Heart left ventricle (tissue), 16 donors: ENCODE measurements at regions not wholly inside any gene's neighbourhood (a gene's known extent, or its start where the extent isn't known, plus 50 kb on each side); places are given as distances from the start of the nearest gene placed in this dataset.

Experiments
- ATAC-seq, 4 donors: fragments of 200-7000 bp; cut with Tn5 transposase; one replicate each; pipeline ENCODE4 v1.9.1; 2020 to 2022; ENCODE audit warnings: moderate library complexity in 4 of 4, mild to moderate bottlenecking in 3 of 4, moderate number of reproducible peaks in 1 of 4
- DNase-seq, 5 donors: peaks; one replicate each; pipeline ENCODE4 v3.0.0-alpha.2; 2020
- H3K27ac ChIP-seq, 12 donors: fragments of 200-600 bp; sonication (generic) in 4 of 12; one replicate each; pipeline versions ENCODE4 v1.5.0 to v1.8.0; 2016 to 2022; ENCODE audit warnings: mild to moderate bottlenecking in 2 of 12
- H3K27me3 ChIP-seq, 9 donors: fragments of 200-600 bp; sonication (generic) in 2 of 9; one replicate each; pipeline versions ENCODE4 v1.5.1 to v1.8.0; 2016 to 2022; ENCODE audit warnings: mild to moderate bottlenecking in 3 of 9
- H3K36me3 ChIP-seq, 9 donors: fragments of 200-600 bp; sonication (generic) in 2 of 9; one replicate each; pipeline versions ENCODE4 v1.5.0 to v1.8.0; 2018 to 2022; ENCODE audit warnings: mild to moderate bottlenecking in 2 of 9
- H3K4me1 ChIP-seq, 12 donors: fragments of 200-600 bp; sonication (generic) in 4 of 12; one replicate each; pipeline versions ENCODE4 v1.5.0 to v1.8.0; 2016 to 2022; ENCODE audit warnings: mild to moderate bottlenecking in 3 of 12
- H3K4me3 ChIP-seq, 12 donors: fragments of 200-600 bp; sonication (generic) in 4 of 12; one replicate each; pipeline versions ENCODE4 v1.5.0 to v1.8.0; 2017 to 2022; ENCODE audit warnings: mild to moderate bottlenecking in 9 of 12, moderate library complexity in 4 of 12
- H3K9me3 ChIP-seq, 12 donors: fragments of 200-600 bp; sonication (generic) in 4 of 12; one replicate each; pipeline versions ENCODE4 v1.5.0 to v1.8.0; 2016 to 2022; ENCODE audit warnings: mild to moderate bottlenecking in 1 of 12
- POLR2A ChIP-seq, 2 donors: fragments of 450-650 bp; IDR thresholded peaks; one replicate each; pipeline ENCODE4 v1.6.1; 2017; ENCODE audit warnings: antibody characterized with exemption in 2 of 2, mild to moderate bottlenecking in 2 of 2, moderate library complexity in 2 of 2
- WGBS, 4 donors: extraction: QIAGEN DNeasy Blood & Tissue Kit in 2 of 4; methylation state at CpG; one replicate each; pipeline versions ENCODE4 v1.1.5 to v1.1.7; 2013 to 2018; 5-methylcytosine and 5-hydroxymethylcytosine counted together
- intact Hi-C, 10 donors: fragments of 100-400 bp; cut with DNase I; formaldehyde crosslinking; loops; one replicate each; pipeline versions ENCODE4 v1.11.1 to v1.14.2; 2022
- TF ChIP-seq, protein P1 (sequence below), 12 donors: fragments of 200-600 bp; sonication (generic) in 4 of 12; IDR thresholded peaks; one replicate each; pipeline versions ENCODE4 v1.5.0 to v1.8.0; 2018 to 2022; ENCODE audit warnings: antibody characterized with exemption in 12 of 12, mild to moderate bottlenecking in 5 of 12
- donor health status: ischemic (EF 13 %, LVEDD 7.1; RV severe dilation, severe dysfunction).
- donor health status: healthy with polysubstance abuse.
- donor health status: DM: no; HTN: yes; CAD: no.
- donor health status: DM: no; HTN: no; CAD: no.
- donor health status: ischemic (EF 25% LVEDD 6.9; RV normal size, moderate dysfunction).
- donor health status: ischemic (EF 25% LVEDD 5.7; RV mildly dilated, moderate dysfunction).
- donor health status: healthy.
- donor health status: DM: yes; HTN: yes; CAD: no.
- donor health status: ischemic (EF 35%, LVEDD 5.7; RV mildly dilated, moderate dysfunction).
- donor health status: nonischemic (EF 11% LVEDD 7.7; RV severe dilation, severe dysfunction).
- donor health status: DM: yes; HTN: yes; CAD: no.
- donor health status: PGD.
- donor health status: ischemic (EF 29% LVEDD 5.4; RV normal size, mild dysfunction).
- donor health status: nonischemic (EF 23%, LVEDD 6.1; RV moderate dilation, normal function).

DNA sequence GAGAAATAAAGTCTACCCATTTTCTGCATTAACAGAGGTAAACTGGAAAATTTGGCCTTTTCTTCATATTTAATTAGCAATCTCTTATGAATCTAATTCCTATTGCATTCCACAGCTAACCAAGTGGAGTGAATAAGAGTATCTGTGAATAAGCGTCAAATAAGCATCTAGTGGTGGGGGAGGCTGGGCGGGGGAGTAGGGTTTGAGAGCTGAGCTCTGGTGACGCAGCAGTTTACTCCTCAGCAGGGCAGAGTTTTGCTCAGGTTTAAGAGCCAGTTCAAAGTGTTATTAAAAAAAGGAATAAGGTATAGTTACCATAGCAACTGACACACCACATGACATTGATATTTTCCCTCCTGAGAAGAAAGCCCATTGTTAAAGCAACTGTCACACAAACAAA, 1346.8 kb upstream of the CELF2 start:
- DNase-seq, result no peak
- ATAC-seq, result no peak
- no peaks in the 10 kb centered on the region for H3K9me3 ChIP-seq
- H3K27ac ChIP-seq, result no peak overlapping the region
- TF ChIP-seq, protein P1, sequence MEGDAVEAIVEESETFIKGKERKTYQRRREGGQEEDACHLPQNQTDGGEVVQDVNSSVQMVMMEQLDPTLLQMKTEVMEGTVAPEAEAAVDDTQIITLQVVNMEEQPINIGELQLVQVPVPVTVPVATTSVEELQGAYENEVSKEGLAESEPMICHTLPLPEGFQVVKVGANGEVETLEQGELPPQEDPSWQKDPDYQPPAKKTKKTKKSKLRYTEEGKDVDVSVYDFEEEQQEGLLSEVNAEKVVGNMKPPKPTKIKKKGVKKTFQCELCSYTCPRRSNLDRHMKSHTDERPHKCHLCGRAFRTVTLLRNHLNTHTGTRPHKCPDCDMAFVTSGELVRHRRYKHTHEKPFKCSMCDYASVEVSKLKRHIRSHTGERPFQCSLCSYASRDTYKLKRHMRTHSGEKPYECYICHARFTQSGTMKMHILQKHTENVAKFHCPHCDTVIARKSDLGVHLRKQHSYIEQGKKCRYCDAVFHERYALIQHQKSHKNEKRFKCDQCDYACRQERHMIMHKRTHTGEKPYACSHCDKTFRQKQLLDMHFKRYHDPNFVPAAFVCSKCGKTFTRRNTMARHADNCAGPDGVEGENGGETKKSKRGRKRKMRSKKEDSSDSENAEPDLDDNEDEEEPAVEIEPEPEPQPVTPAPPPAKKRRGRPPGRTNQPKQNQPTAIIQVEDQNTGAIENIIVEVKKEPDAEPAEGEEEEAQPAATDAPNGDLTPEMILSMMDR (IDR thresholded peaks at IDR 0.05), result no peak
- no peak for TF ChIP-seq POLR2A (IDR thresholded peaks at IDR 0.05)
- H3K36me3 ChIP-seq, result no peaks in the 10 kb centered on the region
- intact Hi-C loops, result no loop called here
- WGBS, 4 donors, result 81 to 91% (median 89%) methylated on average over 3 of the region's 3 CpGs
- no peaks in the 10 kb centered on the region for H3K4me1 ChIP-seq
- no peak overlapping the region for H3K4me3 ChIP-seq
- no peaks in the 10 kb centered on the region for H3K27me3 ChIP-seq

DNA sequence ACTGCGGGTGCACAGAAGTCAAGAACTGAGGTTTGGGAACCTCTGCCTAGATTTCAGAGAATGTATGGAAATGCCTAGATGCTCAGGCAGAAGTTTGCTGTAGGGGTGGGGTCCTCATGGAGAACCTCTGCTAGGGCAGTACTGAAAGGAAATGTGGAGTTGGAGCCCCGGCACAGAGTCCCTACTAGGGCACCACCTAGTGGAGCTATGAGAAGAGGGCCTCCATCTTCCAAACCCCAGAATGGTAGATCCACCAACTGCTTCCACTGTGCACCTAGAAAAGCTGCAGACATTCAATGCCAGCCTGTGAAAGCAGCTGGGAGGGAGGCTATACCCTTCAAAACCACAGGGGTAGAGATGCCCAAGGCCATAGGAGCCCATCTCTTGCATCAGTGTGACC, 1336.0 kb upstream of the CELF2 start:
- H3K36me3 ChIP-seq, result no peaks in the 10 kb centered on the region
- no peak for ATAC-seq
- no peaks in the 10 kb centered on the region for H3K4me1 ChIP-seq
- TF ChIP-seq, protein P1 (IDR thresholded peaks at IDR 0.05), result no peak
- no peak for TF ChIP-seq POLR2A (IDR thresholded peaks at IDR 0.05)
- H3K4me3 ChIP-seq, result no peak overlapping the region
- no peak for DNase-seq
- H3K27me3 ChIP-seq, result no peaks in the 10 kb centered on the region
- peaks cover 0 to 4% (median 0%) of the 10 kb centered on the region in 12 donors for H3K9me3 ChIP-seq
- 89 to 100% (median 94%) methylated on average over 2 of the region's 2 CpGs for WGBS, 4 donors
- no peak overlapping the region for H3K27ac ChIP-seq
- intact Hi-C loops, result no loop called here

DNA sequence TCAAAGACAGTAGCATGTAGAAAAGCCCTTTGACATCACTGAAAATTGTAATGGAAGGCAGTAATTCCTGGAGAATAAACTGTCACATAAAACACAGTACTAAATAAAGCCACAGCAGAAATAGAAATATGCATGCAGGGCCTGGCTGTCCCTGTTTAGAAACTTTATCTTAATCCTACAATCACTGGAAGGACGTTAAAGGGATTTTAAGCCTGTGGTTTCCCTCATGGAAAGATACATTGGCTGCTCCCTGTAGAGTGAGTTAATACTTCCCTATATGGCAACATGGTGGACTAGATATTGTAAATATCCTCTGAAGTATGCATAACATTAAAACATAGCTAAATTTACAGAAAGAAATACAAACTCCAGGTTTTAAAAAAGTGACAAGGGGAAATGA, 1334.9 kb upstream of the CELF2 start:
- ATAC-seq (no peak), DNase-seq (no peak)
- H3K4me1 ChIP-seq, result no peaks in the 10 kb centered on the region
- H3K36me3 ChIP-seq, result no peaks in the 10 kb centered on the region
- H3K4me3 ChIP-seq, result no peak overlapping the region
- intact Hi-C loops, result no loop called here
- WGBS, 4 donors, result 10 to 19% (median 16%) methylated on average over 1 of the region's 1 CpG
- no peak overlapping the region for H3K27ac ChIP-seq
- TF ChIP-seq POLR2A (IDR thresholded peaks at IDR 0.05), result no peak
- TF ChIP-seq, protein P1 (IDR thresholded peaks at IDR 0.05), result no peak
- H3K9me3 ChIP-seq, result peaks cover 0 to 4% (median 0%) of the 10 kb centered on the region in 12 donors
- no peaks in the 10 kb centered on the region for H3K27me3 ChIP-seq

DNA sequence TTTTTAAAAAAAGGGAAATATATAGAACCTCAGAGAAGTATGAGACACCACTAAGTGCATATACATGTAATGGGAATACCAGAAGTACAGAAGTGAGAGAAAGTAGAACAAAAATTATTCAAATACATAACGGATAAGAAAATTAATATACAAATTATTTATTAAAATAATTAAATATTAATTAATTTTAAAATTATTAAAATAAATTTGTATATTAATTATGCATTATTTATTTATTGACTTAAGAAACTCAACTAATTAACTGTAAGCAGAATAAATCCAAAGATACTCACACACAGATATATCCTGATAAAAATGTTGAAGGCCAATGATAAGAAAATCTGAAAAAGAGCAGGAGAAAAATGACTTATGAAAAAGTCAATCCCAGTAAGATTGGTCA, 1333.5 kb upstream of the CELF2 start:
- H3K27me3 ChIP-seq, result no peaks in the 10 kb centered on the region
- no peak overlapping the region for H3K4me3 ChIP-seq
- no peak for ATAC-seq
- TF ChIP-seq POLR2A (IDR thresholded peaks at IDR 0.05), result no peak
- TF ChIP-seq, protein P1 (IDR thresholded peaks at IDR 0.05), result no peak
- intact Hi-C loops, result no loop called here
- no peaks in the 10 kb centered on the region for H3K4me1 ChIP-seq
- no peak for DNase-seq
- 85 to 94% (median 92%) methylated on average over 1 of the region's 1 CpG for WGBS, 4 donors
- no peaks in the 10 kb centered on the region for H3K36me3 ChIP-seq
- H3K27ac ChIP-seq, result no peak overlapping the region
- H3K9me3 ChIP-seq, result peaks cover 0 to 4% (median 0%) of the 10 kb centered on the region in 12 donors
